ENCODE measurements at regions not wholly inside any gene's neighbourhood (a gene's known extent, or its start where the extent isn't known, plus 50 kb on each side); places are given as distances from the start of the nearest gene placed in this dataset.

DNA sequence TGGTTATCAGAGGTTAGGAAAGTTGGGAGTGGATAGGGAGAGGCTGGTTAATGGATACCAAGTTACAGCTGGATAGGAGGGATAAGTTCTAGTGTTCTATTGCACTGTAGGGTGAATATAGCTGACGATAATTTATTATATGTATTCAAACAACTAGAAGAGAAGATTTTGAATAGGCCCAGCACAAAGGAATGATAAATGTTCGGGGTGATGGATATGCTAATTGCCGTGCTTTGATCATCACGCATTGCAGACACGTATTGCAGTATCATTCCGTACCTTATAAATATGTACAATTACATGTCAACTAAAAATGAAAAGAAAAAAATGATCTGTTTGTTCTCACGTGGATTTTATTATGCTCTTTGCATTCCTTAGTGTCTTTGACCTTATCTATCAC is 369.2 kb upstream of the PKDCC start:
- no peak overlapping the region for H3K27ac Mint-ChIP-seq
- H3K4me1 Mint-ChIP-seq: no peaks in the 10 kb centered on the region
- H3K4me3 Mint-ChIP-seq: no peak overlapping the region
- no peak for DNase-seq
- H3K27me3 Mint-ChIP-seq (ENCODE audit: low read depth in 3 of 3): peaks cover 1 to 8% (median 7%) of the 10 kb centered on the region in 3 donors
- peaks cover 0 to 2% (median 0%) of the 10 kb centered on the region in 6 donors for H3K9me3 Mint-ChIP-seq
- no peaks in the 10 kb centered on the region for H3K36me3 Mint-ChIP-seq

DNA sequence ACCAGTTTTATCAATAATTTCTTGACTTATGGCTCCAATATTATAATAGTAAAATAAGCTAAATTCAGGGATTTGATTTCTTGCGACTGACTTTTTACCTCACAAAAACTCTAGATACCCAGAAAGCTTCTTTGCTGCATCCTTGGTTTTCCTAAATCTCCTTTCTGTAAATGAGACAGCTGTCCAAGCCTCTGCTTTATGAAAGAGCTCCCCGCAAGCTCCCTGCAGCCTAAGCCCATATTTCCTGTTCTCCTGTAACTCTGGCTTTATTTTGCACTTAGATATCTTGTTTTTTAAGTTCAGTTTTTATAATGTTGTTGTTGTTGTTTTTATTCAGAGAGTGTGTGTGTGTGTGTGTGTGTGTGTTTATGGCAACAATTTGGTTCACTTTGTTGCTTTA is 361.7 kb upstream of the PKDCC start:
- H3K4me1 Mint-ChIP-seq: no peaks in the 10 kb centered on the region
- H3K4me3 Mint-ChIP-seq: no peak overlapping the region
- DNase-seq: no peak
- H3K36me3 Mint-ChIP-seq: peaks cover 0 to 4% (median 0%) of the 10 kb centered on the region in 3 donors
- peaks cover 1 to 11% (median 5%) of the 10 kb centered on the region in 3 donors for H3K27me3 Mint-ChIP-seq (ENCODE audit: low read depth in 3 of 3)
- H3K27ac Mint-ChIP-seq: no peak overlapping the region
- peaks cover 0 to 4% (median 0%) of the 10 kb centered on the region in 6 donors for H3K9me3 Mint-ChIP-seq

DNA sequence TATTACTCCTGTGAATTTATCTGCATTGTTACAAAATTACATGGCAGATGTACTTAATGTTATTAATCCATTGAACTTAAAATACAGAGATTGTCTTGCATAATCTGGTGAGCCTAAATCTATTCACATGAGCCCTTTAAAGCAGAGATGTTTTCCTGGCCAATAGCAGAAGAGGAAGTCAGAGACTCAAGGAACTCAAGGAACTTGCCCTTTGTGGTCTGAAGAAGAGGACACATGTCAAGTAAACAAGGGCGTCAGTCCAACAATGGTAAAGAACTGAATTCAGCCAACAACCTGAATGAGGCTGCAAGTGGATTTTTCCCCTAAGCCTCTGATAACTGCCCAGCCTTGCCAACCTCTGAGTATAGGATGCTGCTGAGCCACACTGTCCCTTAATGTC is 356.3 kb upstream of the PKDCC start:
- Mint-ChIP-seq H3K36me3 (no peaks in the 10 kb centered on the region), H3K9me3 (no peaks in the 10 kb centered on the region), H3K27ac (no peak overlapping the region), H3K27me3 (ENCODE audit: low read depth in 3 of 3) (peaks cover 2 to 13% (median 2%) of the 10 kb centered on the region in 3 donors), H3K4me1 (no peaks in the 10 kb centered on the region), H3K4me3 (no peak overlapping the region)
- no peak for DNase-seq

DNA sequence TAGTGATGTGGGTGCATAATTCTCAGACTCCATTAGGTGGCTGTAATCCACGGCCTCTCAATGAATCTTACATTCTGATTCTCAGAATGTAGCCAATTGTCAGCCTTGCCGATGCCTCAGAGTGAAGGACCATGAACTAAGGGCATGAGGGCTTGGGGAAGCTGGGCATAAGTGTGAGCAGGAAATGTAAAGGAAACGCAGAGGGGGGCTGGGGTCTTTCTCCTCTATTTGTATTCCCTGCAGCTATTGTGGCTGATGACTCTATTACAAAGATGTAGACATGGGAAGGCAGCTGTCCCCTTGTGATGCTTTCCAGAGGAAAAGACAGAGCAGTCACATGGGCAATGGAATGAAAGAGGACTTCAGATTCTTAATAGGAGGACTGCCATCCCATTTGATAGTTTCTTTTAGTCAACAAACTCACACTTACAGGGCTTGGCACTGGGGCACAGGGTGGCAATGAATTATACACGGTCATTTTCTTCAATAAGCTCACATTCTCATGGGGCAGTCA is 353.2 kb upstream of the PKDCC start:
- no peaks in the 10 kb centered on the region for H3K9me3 Mint-ChIP-seq
- H3K36me3 Mint-ChIP-seq: no peaks in the 10 kb centered on the region
- H3K4me1 Mint-ChIP-seq: no peaks in the 10 kb centered on the region
- no peak overlapping the region for H3K4me3 Mint-ChIP-seq
- H3K27me3 Mint-ChIP-seq (ENCODE audit: low read depth in 3 of 3): peaks cover 2 to 14% (median 2%) of the 10 kb centered on the region in 3 donors
- DNase-seq: no peak
- no peak overlapping the region for H3K27ac Mint-ChIP-seq

DNA sequence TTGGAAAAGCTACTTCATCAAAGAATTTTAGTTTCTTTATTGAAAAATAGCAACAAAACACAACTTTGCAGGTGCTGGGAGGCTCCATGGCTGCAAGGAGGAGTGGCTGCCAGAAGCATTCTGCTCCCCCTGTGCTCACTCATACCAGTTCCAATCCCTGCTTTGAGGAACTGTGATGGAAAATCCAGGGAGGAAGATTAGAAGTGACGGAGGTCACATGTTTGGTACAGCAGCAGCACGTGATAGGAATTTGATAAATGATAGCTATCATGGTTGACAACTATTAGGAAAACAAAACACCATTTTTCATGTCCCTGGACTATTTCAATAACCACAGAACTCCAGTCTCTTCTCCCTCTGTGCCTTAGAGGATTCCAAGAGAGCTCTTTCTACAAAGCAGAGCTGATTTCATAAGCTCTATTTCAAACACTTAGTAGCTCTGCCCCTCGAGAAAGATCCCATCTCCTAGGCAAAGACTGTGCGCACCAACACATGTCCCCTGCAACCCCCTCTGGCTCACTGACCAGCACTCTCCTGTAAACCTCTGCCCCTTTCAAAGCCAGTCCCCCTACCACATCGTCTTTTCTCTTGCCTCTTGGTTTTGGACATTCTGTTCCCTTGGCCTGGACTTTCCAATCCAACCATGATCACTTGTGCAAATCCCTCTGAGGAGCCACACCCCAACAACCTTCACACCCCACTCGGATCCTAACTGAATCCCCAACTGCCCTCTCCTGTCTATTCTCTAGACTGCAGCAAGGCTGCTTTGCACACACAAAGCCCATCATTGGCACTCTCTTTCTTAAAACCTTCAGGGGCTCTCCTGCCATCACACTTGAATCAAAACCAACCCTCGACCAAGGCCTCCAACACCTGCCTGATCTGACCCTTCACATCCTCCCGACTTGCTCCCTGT is 352.4 kb upstream of the PKDCC start:
- Mint-ChIP-seq H3K27me3 (ENCODE audit: low read depth in 3 of 3) (peaks cover 0 to 14% (median 2%) of the 10 kb centered on the region in 3 donors), H3K9me3 (no peaks in the 10 kb centered on the region), H3K4me1 (no peaks in the 10 kb centered on the region), H3K27ac (no peak overlapping the region), H3K4me3 (no peak overlapping the region), H3K36me3 (no peaks in the 10 kb centered on the region)
- no peak for DNase-seq

DNA sequence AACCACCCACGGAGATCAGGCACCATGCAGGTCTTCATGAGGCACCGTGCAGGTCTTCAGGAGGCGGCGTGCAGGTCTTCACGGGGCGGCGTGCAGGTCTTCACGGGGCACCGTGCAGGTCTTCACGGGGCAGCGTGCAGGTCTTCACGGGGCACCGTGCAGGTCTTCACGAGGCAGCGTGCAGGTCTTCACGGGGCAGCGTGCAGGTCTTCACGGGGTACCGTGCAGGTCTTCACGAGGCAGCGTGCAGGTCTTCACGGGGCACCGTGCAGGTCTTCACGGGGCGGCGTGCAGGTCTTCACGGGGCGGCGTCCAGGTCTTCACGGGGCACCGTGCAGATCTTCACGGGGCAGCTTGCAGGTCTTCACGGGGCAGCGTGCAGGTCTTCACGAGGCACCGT is 350.4 kb upstream of the PKDCC start:
- H3K9me3 Mint-ChIP-seq: no peaks in the 10 kb centered on the region
- H3K36me3 Mint-ChIP-seq: no peaks in the 10 kb centered on the region
- no peak overlapping the region for H3K27ac Mint-ChIP-seq
- H3K4me1 Mint-ChIP-seq: peaks cover 10 to 12% of the 10 kb centered on the region in 2 donors
- H3K27me3 Mint-ChIP-seq (ENCODE audit: low read depth in 3 of 3): peaks cover 0 to 7% (median 2%) of the 10 kb centered on the region in 3 donors
- no peak for DNase-seq
- no peak overlapping the region for H3K4me3 Mint-ChIP-seq

DNA sequence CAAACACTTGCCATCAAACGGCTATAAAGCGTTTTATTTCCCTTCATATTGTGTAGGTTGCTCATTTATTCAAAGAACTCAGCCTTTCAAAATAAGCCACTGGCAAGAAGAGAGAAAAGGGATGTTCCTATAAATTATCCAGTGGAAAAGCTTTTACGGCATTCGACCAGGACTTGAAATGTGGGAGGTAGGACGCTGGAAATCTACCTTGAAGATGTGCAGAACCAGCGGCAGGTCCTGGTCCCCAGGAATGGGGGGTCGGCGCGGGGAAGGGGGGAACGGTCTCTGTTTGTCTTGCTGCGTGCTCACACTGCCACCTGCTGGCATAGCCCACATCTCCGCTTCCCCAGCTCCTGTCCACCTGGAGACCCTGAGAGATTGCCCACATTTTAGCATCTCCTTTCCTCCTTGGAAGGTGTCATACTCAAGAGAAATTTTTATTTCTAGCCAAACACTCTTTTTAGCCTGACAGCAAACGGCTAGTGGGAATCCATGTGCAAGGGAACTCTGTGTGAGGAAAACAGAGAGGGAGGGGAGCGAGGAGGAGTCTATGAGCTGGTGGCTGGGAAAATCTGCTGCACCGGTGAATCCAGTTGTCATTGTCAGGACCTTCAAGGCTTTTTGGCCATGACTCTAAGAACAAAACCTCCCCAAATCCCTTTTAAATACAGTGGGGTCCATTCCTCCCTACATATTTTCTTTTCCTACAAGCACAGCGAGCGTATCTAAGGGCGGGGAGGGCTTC is 349.0 kb upstream of the PKDCC start:
- Mint-ChIP-seq H3K9me3 (no peaks in the 10 kb centered on the region), H3K4me3 (no peak overlapping the region), H3K4me1 (peaks cover 10 to 12% of the 10 kb centered on the region in 2 donors), H3K36me3 (no peaks in the 10 kb centered on the region), H3K27me3 (ENCODE audit: low read depth in 3 of 3) (peaks cover 0 to 7% (median 2%) of the 10 kb centered on the region in 3 donors), H3K27ac (no peak overlapping the region)
- DNase-seq: peak in 2 of 3 donors; percentile 12 to 18

DNA sequence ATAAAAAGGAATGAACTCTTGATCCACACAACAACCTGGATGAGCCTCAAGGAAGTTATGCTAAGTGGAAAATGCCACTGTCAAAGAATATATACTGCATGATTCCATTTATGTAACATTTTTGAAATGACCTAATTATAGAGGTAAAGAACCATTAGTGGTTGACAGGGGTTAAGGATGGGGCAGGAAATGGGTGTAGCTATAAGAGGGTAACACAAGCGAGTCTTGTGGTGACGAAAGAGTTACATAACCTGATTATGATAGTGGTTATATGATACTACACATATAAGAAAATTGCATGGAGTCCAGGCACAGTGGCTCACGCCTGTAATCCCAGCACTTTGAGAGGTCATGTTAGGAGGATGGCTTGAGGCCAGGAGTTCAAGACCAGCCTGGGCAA is 346.6 kb upstream of the PKDCC start:
- H3K4me1 Mint-ChIP-seq: peaks cover 10 to 12% of the 10 kb centered on the region in 2 donors
- H3K9me3 Mint-ChIP-seq: no peaks in the 10 kb centered on the region
- no peak overlapping the region for H3K4me3 Mint-ChIP-seq
- peaks cover 0 to 5% (median under 1%) of the 10 kb centered on the region in 3 donors for H3K27me3 Mint-ChIP-seq (ENCODE audit: low read depth in 3 of 3)
- no peak overlapping the region for H3K27ac Mint-ChIP-seq
- no peak for DNase-seq
- H3K36me3 Mint-ChIP-seq: no peaks in the 10 kb centered on the region

DNA sequence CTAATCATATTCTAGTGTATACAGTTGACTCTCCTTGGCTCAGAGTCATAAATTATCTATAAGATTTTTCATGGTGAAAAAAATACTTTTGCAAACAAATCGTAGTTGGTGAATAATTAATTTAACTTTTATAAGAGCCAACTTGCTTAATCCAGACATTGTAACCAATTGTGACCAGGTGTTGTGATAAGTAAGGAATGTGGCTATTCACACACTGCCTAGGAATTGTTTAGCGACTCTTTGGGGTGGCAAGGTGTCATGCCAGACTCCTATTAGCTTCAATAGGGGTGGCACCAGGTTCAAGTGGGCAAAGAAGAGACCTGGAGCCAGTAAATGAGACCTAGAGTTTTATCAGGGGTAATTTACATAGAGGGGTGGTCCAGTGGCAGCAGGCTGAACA is 344.7 kb upstream of the PKDCC start:
- H3K27ac Mint-ChIP-seq: no peak overlapping the region
- H3K4me3 Mint-ChIP-seq: no peak overlapping the region
- DNase-seq: no peak
- H3K9me3 Mint-ChIP-seq: no peaks in the 10 kb centered on the region
- no peaks in the 10 kb centered on the region for H3K36me3 Mint-ChIP-seq
- peaks cover 10 to 12% of the 10 kb centered on the region in 2 donors for H3K4me1 Mint-ChIP-seq
- H3K27me3 Mint-ChIP-seq (ENCODE audit: low read depth in 3 of 3): peaks cover 0 to 3% (median 3%) of the 10 kb centered on the region in 3 donors

DNA sequence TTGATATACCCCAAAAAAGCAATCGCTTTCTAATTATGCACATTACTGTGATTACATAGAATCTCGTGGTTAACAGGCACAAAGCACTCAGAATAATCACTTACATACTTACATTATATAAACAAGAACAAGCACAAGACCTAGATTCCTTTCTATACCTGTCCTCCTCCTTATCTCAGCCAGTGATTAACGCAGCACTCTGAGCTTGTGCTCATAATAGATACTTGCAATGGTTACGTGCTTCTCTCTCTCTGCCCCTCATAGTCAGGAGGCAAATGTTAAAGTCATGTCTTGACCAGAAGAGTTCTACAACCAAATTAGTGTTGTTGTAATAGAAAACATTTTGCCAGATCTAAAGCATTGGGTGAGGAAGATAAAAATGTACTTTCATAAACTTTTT is 342.2 kb upstream of the PKDCC start:
- Mint-ChIP-seq H3K27ac (no peak overlapping the region), H3K27me3 (ENCODE audit: low read depth in 3 of 3) (peaks cover 0 to 3% (median 3%) of the 10 kb centered on the region in 3 donors), H3K4me1 (peaks cover 10 to 12% of the 10 kb centered on the region in 2 donors), H3K4me3 (no peak overlapping the region), H3K9me3 (no peaks in the 10 kb centered on the region), H3K36me3 (no peaks in the 10 kb centered on the region)
- DNase-seq: no peak

DNA sequence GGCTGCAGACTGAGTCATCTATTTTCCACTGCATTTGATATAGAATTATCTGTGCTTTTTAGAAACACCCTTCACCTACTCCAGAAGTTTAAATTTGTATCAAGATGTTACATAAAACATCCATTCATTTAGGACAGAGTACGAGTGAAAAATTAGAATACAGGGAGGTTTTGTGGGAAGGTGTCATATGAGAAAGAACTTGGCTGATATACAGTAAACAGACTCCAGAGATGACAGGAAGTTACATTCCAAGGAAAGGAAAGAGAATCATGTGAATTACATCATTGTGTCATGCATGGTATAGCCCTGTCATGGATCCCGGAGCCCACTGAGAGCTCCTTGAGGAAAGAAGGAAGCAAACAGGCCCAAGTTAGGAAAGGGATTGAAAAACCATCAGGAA is 341.5 kb upstream of the PKDCC start:
- DNase-seq: no peak
- peaks cover 6 to 7% of the 10 kb centered on the region in 2 donors for H3K4me1 Mint-ChIP-seq
- no peaks in the 10 kb centered on the region for H3K36me3 Mint-ChIP-seq
- no peak overlapping the region for H3K27ac Mint-ChIP-seq
- no peaks in the 10 kb centered on the region for H3K9me3 Mint-ChIP-seq
- H3K27me3 Mint-ChIP-seq (ENCODE audit: low read depth in 3 of 3): peaks cover 0 to 3% (median 3%) of the 10 kb centered on the region in 3 donors
- H3K4me3 Mint-ChIP-seq: no peak overlapping the region

DNA sequence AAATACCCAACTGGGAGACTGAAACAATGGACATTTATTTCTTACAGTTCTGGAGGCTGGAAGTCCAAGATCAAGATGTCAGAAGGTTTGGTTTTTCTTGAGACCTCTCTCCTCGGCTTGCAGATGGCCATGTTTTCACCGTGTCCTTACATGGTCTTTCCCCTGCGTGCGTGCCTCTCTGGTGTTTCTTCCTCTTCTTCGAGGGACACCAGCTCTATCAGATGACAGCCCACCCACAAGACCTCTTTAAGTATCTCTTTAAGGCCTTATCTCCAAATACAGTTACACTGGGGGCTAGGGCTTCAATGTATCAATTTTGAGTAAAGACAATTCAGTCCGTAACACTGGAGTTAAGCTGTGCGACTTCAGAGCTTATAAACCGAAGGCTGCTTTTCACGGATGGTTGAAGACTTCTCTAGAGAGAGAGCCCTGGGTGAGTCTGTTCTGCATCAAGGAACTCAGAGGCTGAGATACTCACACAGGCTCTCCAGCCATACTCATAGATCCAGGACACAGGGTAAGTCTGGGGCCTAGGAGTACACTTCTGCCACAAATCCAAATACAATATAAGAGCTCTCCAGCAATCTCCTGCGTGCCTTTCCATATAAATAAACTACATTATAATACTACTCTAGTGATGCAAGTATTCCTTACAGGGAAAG is 339.9 kb upstream of the PKDCC start:
- DNase-seq: no peak
- H3K27ac Mint-ChIP-seq: no peak overlapping the region
- peaks cover 2 to 3% (median 3%) of the 10 kb centered on the region in 3 donors for H3K27me3 Mint-ChIP-seq (ENCODE audit: low read depth in 3 of 3)
- H3K4me3 Mint-ChIP-seq: no peak overlapping the region
- no peaks in the 10 kb centered on the region for H3K9me3 Mint-ChIP-seq
- H3K4me1 Mint-ChIP-seq: no peaks in the 10 kb centered on the region
- no peaks in the 10 kb centered on the region for H3K36me3 Mint-ChIP-seq

DNA sequence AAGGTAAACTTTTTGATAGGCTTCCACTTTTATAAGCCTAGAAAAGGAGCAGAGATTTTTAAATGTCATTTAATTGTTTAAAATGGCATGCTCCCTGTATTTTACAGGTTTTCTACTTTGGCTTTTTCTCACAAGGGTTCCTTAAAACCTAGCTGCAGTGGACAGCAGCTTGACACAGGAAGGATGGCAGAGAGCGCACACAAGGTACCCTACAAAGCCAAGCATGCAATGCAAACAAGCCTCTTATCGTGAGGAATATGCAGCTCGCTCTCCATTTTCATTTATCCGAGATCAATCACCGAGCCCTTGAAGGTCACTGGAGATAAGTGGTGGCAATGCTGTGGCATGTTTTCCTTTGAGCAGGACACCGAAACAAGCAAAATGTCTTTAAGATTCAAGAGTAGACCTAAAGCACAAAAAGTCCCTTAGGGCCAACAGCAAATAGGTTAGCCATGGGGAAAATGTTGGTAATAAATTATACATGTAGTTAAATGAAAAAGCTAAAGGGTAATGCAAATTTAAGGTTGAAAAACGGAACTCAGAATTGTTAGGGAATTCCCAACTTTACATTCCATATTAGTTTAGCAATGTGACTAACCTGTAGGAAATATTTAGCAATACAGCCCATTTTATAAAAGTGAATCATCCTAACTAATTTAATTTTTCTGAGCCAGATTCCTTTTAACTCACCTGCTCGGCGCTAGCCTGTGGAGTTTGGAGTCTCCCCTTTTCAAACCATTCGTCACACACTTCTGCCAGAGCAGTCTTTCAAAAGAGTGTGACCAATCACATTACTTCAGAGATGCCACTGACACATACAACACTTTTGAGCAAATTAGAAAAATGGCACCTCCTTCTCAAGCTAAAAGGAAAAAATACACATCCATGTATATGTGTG is 337.9 kb upstream of the PKDCC start:
- peaks cover 0 to 4% of the 10 kb centered on the region in 2 donors for H3K4me1 Mint-ChIP-seq
- no peak overlapping the region for H3K4me3 Mint-ChIP-seq
- H3K27ac Mint-ChIP-seq: no peak overlapping the region
- no peaks in the 10 kb centered on the region for H3K9me3 Mint-ChIP-seq
- DNase-seq: no peak
- H3K36me3 Mint-ChIP-seq: peaks cover 0 to 4% (median 0%) of the 10 kb centered on the region in 3 donors
- H3K27me3 Mint-ChIP-seq (ENCODE audit: low read depth in 3 of 3): peaks cover 2 to 4% (median 3%) of the 10 kb centered on the region in 3 donors

All from immature natural killer cell (primary cell).